NCI-H1436 (cell line): ENCODE measurements at regions not wholly inside any gene's neighbourhood (a gene's known extent, or its start where the extent isn't known, plus 50 kb on each side); places are given as distances from the start of the nearest gene placed in this dataset.
"Not testable (repeated sequence)": the region's sequence is repeated elsewhere in the genome, so short reads cannot be mapped to it uniquely, and the experiment has no call there.

Experiments
- DNase-seq: peaks from one replicate; lab custom pipeline; 2025; lab: John Stamatoyannopoulos, UW

DNA sequence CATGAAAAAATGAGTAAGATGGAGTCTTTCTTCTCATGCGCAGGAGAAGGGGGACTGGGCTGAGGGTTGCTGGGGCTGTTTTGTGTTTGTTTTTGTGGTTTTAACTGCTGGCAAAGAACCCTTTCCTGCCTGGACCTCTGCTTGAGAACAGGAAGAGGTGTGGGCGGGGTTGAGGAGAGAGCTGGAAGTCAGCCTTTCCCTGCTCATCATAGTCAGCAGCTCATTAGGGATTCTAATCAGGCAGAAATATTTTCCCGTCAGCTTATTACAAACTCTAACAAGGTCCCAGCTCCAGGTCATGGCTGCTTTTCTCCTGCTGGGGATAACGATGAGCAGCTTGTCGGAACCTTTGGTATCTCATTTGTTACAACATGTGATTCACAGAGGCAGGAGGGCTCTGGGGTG is 185.0 kb upstream of the NRXN3 start:
- DNase-seq = no peak

DNA sequence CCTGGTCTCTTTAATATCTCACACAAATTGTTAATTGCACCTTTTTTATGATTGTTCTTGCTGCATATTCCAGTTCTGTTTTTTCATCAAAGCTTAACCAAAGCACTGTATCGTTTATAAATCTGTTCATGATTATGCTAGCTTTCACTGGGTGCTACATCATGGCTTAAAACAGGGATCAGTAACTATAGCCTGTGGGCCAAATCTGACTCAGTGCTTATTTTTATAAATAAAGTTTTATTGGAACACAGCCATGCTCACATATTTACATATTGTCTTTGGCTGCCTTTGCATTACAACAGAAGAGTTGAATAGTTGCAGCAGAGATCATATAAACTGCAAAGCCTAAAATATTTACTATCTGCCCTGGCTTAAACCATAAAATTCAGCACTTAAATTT is 183.4 kb upstream of the NRXN3 start:
- DNase-seq = no peak

GRCh38 chr14:77988096-77988870 is 181.9 kb upstream of the NRXN3 start:
- no peak for DNase-seq

DNA sequence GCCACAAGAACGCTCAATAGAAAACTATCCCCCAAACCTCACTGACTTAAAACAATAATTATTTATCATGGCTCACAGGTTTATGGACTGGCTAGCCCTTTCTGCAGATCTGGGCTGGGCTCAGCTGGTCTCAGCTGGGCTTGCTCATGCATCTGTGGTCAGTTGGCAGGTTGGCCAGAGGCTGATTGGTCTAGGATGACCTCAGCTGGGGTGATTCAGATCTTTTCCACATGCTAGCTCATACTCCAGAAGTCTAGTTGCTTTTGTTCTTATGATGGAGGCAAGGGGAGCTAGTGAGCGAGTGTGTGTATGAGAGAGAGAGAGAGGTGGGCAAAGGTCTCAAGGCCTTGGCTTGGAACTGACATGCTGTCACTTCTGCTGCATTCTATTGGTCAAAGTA is 181.2 kb upstream of the NRXN3 start:
- no peak for DNase-seq

GRCh38 chr14:77989441-77989991 is 180.7 kb upstream of the NRXN3 start:
- no peak for DNase-seq

DNA sequence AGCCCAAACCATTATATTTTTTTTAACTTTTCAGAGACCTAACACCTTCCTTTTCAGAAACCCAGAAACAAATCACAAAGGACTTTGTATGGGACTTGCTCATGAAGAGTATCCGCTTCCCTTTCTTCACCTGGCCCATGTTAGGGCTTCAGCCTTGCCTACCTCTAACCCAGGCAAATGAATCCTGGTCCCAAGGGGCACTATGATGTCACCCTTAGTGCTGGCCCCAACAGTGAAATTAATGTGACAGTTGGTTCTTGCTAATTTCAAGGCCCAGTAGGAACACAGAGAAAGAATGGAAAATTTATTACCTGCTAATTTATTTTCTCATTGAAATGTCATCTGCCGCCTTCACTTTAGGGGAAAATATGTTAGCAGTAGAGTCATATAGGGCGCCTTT is 179.8 kb upstream of the NRXN3 start:
- DNase-seq = no peak

DNA sequence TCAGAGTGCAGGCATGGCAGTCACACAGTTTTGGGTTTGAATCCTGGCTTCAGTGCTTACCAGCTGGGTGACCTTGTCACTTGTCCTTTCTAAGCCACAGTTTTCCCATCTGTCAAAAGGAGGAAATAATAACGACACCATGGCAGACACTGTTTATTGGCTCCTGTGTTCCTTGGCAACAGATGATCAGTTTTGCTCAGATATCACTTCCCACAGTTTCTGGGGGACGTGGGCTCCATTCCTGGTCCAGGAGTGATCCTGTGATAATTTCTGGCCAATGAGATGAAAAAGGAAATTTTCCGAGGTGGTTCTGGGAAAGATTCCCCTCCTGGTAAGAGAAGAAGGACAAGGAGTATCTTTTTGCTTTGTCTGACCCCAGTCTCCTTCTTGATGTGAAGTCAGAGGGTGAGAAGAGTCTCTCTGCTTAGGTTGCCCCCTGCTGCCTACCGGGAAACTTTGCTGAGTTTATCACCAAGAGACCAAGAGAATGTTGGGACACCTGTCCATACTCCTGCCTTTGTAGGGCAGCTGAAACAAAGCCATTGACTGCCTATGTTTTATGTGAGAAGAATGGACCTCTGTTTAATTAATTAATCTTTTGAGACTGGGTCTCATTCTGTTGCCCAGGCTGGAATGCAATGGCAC is 178.9 kb upstream of the NRXN3 start:
- DNase-seq = no peak

DNA sequence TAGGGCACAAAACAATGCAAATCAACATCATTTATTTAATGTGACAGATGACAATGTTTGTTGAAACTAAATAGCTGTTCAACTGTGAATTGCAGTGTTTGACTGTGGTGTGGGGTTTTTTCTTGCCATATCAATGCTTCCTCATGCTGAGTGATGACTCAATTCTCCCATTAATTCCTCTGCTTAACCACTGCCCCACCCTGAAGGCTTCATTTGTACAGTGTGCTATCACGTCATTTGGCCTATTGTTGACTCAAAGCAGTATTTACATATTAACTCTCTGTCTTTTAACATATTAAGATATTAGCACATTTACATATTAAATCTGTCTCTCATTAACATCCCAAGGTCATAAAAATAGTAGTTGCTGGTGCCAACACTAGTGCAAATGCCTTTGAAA is 164.8 kb upstream of the NRXN3 start:
- no peak for DNase-seq

DNA sequence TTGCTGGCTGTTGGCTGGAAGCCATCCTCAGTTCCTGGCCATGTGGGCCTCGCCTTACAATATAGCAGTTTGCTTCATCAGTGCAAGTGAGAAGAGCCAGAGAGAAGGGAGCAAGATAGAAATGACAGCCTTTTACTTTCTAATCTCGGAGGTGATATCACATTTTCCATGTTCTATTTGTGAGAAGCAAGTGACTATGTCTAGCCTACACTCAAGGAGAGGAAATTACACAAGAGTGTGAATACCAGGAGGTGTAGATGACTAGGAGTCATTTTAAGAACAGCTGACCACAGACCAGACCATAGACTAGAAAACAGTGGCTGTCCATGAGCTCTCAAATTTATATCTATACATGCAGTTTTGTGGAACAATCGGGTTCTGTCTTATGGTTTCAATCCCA is 163.0 kb upstream of the NRXN3 start:
- DNase-seq = no peak

- no peak for DNase-seq
These were observed 159.5 kb upstream of the NRXN3 start for GRCh38 chr14:78010688-78011087.

DNA sequence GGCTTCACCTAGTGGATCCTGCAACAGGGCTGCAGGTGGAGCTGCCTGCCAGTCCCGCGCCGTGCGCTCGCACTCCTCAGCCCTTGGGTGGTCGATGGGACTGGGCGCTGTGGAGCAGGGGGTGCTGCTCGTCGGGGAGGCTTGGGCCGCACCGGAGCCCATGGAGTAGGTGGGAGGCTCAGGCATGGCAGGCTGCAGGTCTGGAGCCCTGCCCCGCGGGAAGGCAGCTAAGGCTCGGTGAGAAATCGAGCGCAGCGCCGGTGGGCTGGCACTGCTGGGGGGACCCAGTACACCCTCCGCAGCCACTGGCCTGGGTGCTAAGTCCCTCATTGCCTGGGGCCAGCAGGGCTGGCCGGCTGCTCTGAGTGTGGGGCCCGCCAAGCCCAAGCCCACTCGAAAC is 156.3 kb upstream of the NRXN3 start:
- not testable (repeated sequence) for DNase-seq

GRCh38 chr14:78016532-78016931 is 153.6 kb upstream of the NRXN3 start:
- no peak for DNase-seq

- no peak for DNase-seq
These were observed 151.9 kb upstream of the NRXN3 start for GRCh38 chr14:78018283-78018682.

DNA sequence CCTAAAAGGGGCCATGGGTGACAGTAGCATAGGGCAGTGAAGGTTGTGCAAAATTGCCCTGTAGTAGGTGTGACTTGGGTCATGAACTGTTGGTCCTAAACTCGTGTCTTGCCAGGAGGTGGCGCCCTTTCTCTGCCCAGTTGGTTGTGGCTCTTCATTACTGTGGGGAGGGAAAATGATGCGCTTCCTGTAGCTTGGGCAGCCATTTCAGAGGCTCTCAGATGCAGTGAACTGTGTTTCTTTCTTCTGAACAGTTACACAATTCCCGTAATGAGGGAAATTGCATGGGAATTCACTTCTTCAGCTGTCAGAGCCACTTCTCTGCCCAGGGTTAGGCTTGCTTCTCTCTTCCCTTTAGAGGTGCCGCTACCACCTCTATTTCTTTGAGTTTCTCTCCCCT is 148.1 kb upstream of the NRXN3 start:
- peak; percentile 47 for DNase-seq

DNA sequence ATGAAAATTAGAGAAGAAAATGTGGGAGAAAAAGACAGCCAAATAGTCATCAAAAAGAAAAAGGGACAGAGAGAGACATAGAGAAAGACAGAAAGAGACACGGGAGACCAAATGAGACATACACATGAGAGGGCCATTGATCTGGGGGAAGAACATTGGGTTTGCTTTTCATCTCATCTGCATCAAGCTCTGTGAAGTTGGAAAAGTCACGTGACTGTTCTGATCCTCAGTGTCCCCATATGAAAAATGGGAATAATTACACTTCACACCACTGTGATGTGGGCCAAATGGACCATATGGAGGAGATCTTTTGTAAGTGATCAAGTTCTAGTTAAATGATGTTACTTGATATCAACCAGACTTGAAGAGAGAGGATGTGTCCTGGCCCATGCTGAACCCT is 147.1 kb upstream of the NRXN3 start:
- no peak for DNase-seq

- no peak for DNase-seq
These were observed 141.7 kb upstream of the NRXN3 start for GRCh38 chr14:78028471-78028870.

DNA sequence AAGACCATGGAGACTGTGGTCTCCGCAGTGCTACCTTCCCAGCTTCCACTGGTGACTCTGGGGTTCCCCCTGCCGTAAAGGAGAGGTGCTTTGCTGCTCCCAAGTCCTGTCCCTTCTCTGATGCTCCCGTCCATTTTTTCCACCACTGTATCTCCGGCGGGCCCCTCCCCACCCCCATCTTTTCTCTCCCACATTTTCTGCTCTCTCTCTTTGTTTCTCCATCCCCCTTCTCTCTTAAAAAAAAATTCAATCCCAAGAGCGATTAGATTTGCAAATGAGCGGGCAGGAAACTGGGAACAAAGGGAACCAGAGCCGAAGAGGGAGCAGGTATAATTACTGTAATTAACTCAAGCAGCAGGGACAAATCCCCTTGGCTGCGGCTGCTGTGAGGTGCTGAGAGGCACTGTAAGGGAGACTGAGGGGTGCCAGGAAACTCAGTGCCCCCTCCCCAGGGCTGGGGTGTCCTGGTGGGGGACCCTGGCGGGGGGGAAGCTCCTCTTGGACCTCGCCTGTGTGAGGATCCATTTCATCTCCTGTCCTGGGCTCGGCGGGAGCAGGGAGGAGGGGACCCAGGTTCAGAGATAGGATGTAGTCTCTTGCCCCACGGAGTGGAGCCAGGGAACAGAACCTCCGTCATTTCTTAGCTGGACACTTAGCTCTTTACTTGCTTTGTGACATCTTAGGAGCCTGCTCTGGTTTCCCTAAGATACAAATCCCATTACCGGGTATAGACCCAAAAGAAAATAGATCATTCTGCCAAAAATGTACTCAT is 140.4 kb upstream of the NRXN3 start:
- peak; percentile 66 for DNase-seq

GRCh38 chr14:78043349-78043748 is 126.8 kb upstream of the NRXN3 start:
- no peak for DNase-seq

GRCh38 chr14:78048120-78048519 is 122.1 kb upstream of the NRXN3 start:
- no peak for DNase-seq

- DNase-seq = not testable (repeated sequence)
These were observed 113.3 kb upstream of the NRXN3 start for GRCh38 chr14:78056890-78057289.

GRCh38 chr14:78070344-78070743 is 99.8 kb upstream of the NRXN3 start:
- no peak for DNase-seq

- DNase-seq = no peak
These were observed 99.1 kb upstream of the NRXN3 start for GRCh38 chr14:78071016-78071549.
